Natural killer cell (primary cell): ENCODE measurements at regions not wholly inside any gene's neighbourhood (a gene's known extent, or its start where the extent isn't known, plus 50 kb on each side); places are given as distances from the start of the nearest gene placed in this dataset.

Experiments
- ATAC-seq, 3 donors: fragments of 150-1000 bp in 2 of 3; fragments of 200-7000 bp in 1 of 3; cut with Tn5 transposase; 1 replicate in 1 of 3; 2 replicates in 2 of 3; pipeline ENCODE4 v1.10.0; 2021; ENCODE audit warnings: mild to moderate bottlenecking in 2 of 3, moderate library complexity in 2 of 3
- DNase-seq, 2 donors: peaks; one replicate each; pipeline versions ENCODE4 v3.0.0 to v3.0.0-alpha.2; 2013 to 2021; ENCODE audit warnings: mixed read lengths in 1 of 2
- H3K27ac ChIP-seq: one replicate; pipeline ENCODE4 v1.5.1; 2013; ENCODE audit warnings: mild to moderate bottlenecking, low read length
- H3K27me3 ChIP-seq: one replicate; pipeline ENCODE4 v1.6.1; 2013; ENCODE audit warnings: low read length; ENCODE audit not compliant: control insufficient read depth, insufficient read depth
- H3K36me3 ChIP-seq: one replicate; pipeline ENCODE4 v1.6.1; 2013; ENCODE audit warnings: low read length; ENCODE audit not compliant: control insufficient read depth, insufficient read depth
- H3K4me1 ChIP-seq: one replicate; pipeline ENCODE4 v1.6.1; 2013; ENCODE audit warnings: low read length; ENCODE audit not compliant: control insufficient read depth, insufficient read depth
- H3K4me3 ChIP-seq: one replicate; pipeline ENCODE4 v1.5.1; 2013; ENCODE audit warnings: low read length
- H3K9me3 ChIP-seq: one replicate; pipeline ENCODE4 v1.6.1; 2013; ENCODE audit warnings: low read length; ENCODE audit not compliant: control insufficient read depth, insufficient read depth
- H3K27ac Mint-ChIP-seq, 2 donors: one replicate each; pipeline ENCODE4 v1.8.0; 2022; ENCODE audit warnings: mild to moderate bottlenecking in 2 of 2, mixed read lengths in 2 of 2, moderate library complexity in 1 of 2
- H3K27me3 Mint-ChIP-seq, 2 donors: one replicate each; pipeline ENCODE4 v1.8.0; 2022; ENCODE audit warnings: low read depth in 2 of 2, mixed read lengths in 2 of 2
- H3K36me3 Mint-ChIP-seq: one replicate; pipeline ENCODE4 v1.8.0; 2022; ENCODE audit warnings: mixed read lengths
- H3K4me1 Mint-ChIP-seq, 2 donors: one replicate each; pipeline ENCODE4 v1.8.0; 2022; ENCODE audit warnings: mixed read lengths in 2 of 2
- H3K4me3 Mint-ChIP-seq: one replicate; pipeline ENCODE4 v1.8.0; 2022; ENCODE audit warnings: mild to moderate bottlenecking, moderate library complexity, mixed read lengths
- H3K9me3 Mint-ChIP-seq, 2 donors: one replicate each; pipeline ENCODE4 v1.8.0; 2022; ENCODE audit warnings: mixed read lengths in 2 of 2
- WGBS: methylation state at CpG from one replicate; pipeline ENCODE4 v1.1.7; 2013; ENCODE audit warnings: missing lambda C conversion rate; ENCODE audit not compliant: insufficient coverage; 5-methylcytosine and 5-hydroxymethylcytosine counted together
- intact Hi-C: fragments of 100-400 bp; cut with micrococcal nuclease; formaldehyde crosslinking; loops from one replicate; pipeline ENCODE4 v1.14.2; 2022
- TF ChIP-seq, protein P1 (sequence below): fragments of 200-600 bp; IDR thresholded peaks from one replicate; pipeline ENCODE4 v1.8.0; 2022; ENCODE audit warnings: antibody characterized with exemption

DNA sequence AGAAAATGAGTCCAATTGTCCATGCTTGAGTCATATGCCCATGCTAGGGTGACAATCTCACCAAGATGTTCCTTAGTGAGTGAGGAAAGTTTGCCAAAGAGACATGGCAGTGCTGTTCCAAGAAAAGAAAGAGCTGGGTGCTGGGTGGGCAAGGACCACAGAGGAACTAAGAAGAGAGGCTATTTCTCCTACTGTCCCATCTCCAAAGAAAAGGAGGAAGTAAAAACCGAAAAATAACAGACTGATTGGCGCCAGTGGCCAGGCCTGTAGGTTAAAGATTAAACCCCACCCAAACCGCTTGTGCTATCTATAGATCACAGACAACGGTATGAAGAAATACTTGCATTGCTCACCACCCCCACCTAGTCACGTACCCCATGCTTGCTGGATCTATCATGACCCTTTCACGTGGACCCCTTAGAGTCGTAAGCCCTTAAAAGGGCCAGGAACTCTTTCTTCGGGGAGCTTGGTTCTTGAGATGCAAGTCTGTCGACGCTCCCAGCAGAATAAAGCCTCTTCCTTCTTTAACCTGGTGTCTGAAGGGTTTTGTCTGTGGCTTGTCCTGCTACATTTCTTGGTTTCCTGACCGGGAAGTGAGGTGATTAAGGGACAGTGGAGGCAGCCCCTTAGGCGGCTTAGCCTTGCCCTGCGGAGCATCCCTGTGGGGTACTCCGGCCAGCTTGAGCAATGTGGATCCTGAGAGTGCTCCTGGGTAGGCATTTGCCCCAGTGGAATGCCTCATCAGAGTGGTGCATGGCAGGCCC, 606.5 kb downstream of the UQCRFS1 start:
- TF ChIP-seq, protein P1, sequence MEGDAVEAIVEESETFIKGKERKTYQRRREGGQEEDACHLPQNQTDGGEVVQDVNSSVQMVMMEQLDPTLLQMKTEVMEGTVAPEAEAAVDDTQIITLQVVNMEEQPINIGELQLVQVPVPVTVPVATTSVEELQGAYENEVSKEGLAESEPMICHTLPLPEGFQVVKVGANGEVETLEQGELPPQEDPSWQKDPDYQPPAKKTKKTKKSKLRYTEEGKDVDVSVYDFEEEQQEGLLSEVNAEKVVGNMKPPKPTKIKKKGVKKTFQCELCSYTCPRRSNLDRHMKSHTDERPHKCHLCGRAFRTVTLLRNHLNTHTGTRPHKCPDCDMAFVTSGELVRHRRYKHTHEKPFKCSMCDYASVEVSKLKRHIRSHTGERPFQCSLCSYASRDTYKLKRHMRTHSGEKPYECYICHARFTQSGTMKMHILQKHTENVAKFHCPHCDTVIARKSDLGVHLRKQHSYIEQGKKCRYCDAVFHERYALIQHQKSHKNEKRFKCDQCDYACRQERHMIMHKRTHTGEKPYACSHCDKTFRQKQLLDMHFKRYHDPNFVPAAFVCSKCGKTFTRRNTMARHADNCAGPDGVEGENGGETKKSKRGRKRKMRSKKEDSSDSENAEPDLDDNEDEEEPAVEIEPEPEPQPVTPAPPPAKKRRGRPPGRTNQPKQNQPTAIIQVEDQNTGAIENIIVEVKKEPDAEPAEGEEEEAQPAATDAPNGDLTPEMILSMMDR = no peak
- H3K27me3 Mint-ChIP-seq = no peaks in the 10 kb centered on the region
- no peaks in the 10 kb centered on the region for H3K9me3 Mint-ChIP-seq
- H3K4me3 Mint-ChIP-seq = no peak overlapping the region
- no peaks in the 10 kb centered on the region for H3K27me3 ChIP-seq
- H3K27ac Mint-ChIP-seq = no peak overlapping the region
- DNase-seq = no peak
- intact Hi-C loops = no loop called here
- no peaks in the 10 kb centered on the region for H3K4me1 ChIP-seq
- peaks cover 8 to 10% of the 10 kb centered on the region in 2 donors for H3K4me1 Mint-ChIP-seq
- WGBS = 80% methylated on average over 14 of the region's 14 CpGs
- H3K27ac ChIP-seq = no peak overlapping the region
- H3K36me3 Mint-ChIP-seq = no peaks in the 10 kb centered on the region
- H3K36me3 ChIP-seq = no peaks in the 10 kb centered on the region
- H3K9me3 ChIP-seq = peaks cover 9% of the 10 kb centered on the region
- H3K4me3 ChIP-seq = no peak overlapping the region
- ATAC-seq = no peak

DNA sequence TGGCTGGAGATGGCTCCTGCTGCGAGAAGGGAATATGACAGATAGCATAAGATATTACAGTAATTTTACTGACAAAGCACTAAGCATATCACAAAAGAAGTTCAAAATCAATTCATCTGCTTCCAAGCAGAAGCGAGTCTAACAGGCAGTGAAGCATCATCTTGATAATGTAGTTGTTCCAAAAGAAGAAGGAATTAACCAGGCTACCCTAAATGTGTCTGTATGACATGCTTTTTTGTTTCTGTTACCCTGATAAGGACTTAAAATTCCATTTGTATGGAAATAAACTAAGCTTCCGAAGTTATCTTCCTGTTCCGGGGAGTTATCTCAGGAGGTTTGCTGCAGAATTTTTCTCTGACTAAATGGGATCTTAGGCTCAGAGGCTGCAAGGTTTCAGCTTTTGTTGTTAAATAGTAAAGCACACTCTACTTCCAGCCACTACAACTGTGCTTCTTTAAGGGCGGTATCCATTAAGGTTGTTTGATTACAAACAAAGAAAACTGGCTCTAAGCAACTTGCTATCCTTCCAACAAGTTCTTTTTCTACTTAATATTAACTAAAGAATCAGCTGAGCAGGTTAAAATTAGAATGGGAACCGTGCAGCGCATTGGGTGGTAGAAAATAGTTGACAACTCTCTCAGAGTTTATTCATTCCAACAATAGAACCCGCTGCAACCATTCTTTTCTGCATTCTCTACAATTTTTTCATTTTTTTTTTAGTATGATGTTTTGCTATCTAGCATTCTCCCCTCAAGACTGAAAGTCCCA, 607.3 kb downstream of the UQCRFS1 start:
- no peaks in the 10 kb centered on the region for H3K27me3 ChIP-seq
- H3K27ac ChIP-seq = no peak overlapping the region
- DNase-seq = no peak
- no peak overlapping the region for H3K27ac Mint-ChIP-seq
- no peak overlapping the region for H3K4me3 ChIP-seq
- TF ChIP-seq, protein P1 = no peak
- no peaks in the 10 kb centered on the region for H3K36me3 Mint-ChIP-seq
- no peaks in the 10 kb centered on the region for H3K27me3 Mint-ChIP-seq
- 94% methylated on average over 4 of the region's 8 CpGs for WGBS
- ATAC-seq = no peak
- H3K9me3 Mint-ChIP-seq = no peaks in the 10 kb centered on the region
- H3K4me1 Mint-ChIP-seq = peaks cover 8 to 11% of the 10 kb centered on the region in 2 donors
- H3K36me3 ChIP-seq = no peaks in the 10 kb centered on the region
- H3K4me3 Mint-ChIP-seq = no peak overlapping the region
- no peaks in the 10 kb centered on the region for H3K4me1 ChIP-seq
- H3K9me3 ChIP-seq = peaks cover 9% of the 10 kb centered on the region
- intact Hi-C loops = no loop called here

- no peaks in the 10 kb centered on the region for H3K9me3 Mint-ChIP-seq
- H3K4me1 Mint-ChIP-seq = peaks cover 11 to 13% of the 10 kb centered on the region in 2 donors
- Histone ChIP-seq H3K27me3 (no peaks in the 10 kb centered on the region), H3K36me3 (no peaks in the 10 kb centered on the region), H3K4me1 (no peaks in the 10 kb centered on the region), H3K4me3 (no peak overlapping the region), H3K27ac (no peak overlapping the region), H3K9me3 (peaks cover 9% of the 10 kb centered on the region)
- no peak overlapping the region for H3K4me3 Mint-ChIP-seq
- TF ChIP-seq, protein P1 = no peak
- DNase-seq = no peak
- H3K36me3 Mint-ChIP-seq = no peaks in the 10 kb centered on the region
- no peak for ATAC-seq
- H3K27ac Mint-ChIP-seq = no peak overlapping the region
- no peaks in the 10 kb centered on the region for H3K27me3 Mint-ChIP-seq
- 51% methylated on average over 2 of the region's 2 CpGs for WGBS
- intact Hi-C loops = no loop called here
Measured at GRCh38 chr19:28603453-28603852, 609.5 kb downstream of the UQCRFS1 start.
